Fibroblast of villous mesenchyme (primary cell): ENCODE measurements at regions not wholly inside any gene's neighbourhood (a gene's known extent, or its start where the extent isn't known, plus 50 kb on each side); places are given as distances from the start of the nearest gene placed in this dataset.

ENCODE experiments used
- DNase-seq: peaks from one replicate; pipeline ENCODE4 v3.0.0-alpha.2; 2010; ENCODE audit warnings: low read depth
- H3K4me3 ChIP-seq: 2 replicates; pipeline ENCODE4 v1.5.1; 2011; ENCODE audit warnings: low read depth, mild to moderate bottlenecking, low read length
- CTCF ChIP-seq: IDR thresholded peaks from 2 replicates; pipeline ENCODE4 v1.5.1; 2012; ENCODE audit warnings: low read depth, mild to moderate bottlenecking, low read length; ENCODE audit not compliant: insufficient read depth

GRCh38 chr3:135908225-135908624 is 57.3 kb upstream of the PPP2R3A start:
- H3K4me3 ChIP-seq, result no peak overlapping the region
- TF ChIP-seq CTCF, result no peak
- DNase-seq, result no peak

GRCh38 chr3:135908737-135909136 is 56.8 kb upstream of the PPP2R3A start:
- TF ChIP-seq CTCF, result no peak
- H3K4me3 ChIP-seq, result no peak overlapping the region
- DNase-seq, result no peak

GRCh38 chr3:135911110-135911509 is 54.4 kb upstream of the PPP2R3A start:
- no peak for DNase-seq
- H3K4me3 ChIP-seq, result no peak overlapping the region
- TF ChIP-seq CTCF, result no peak

- H3K4me3 ChIP-seq, result no peak overlapping the region
- DNase-seq, result no peak
- no peak for TF ChIP-seq CTCF
Observed at GRCh38 chr3:135915206-135915605, 50.3 kb upstream of the PPP2R3A start.
